Activated CD8-positive, alpha-beta T cell treated with anti-CD3 and anti-CD28 coated beads for 36 hours (primary cell): ENCODE measurements at regions not wholly inside any gene's neighbourhood (a gene's known extent, or its start where the extent isn't known, plus 50 kb on each side); places are given as distances from the start of the nearest gene placed in this dataset.
"Not testable (repeated sequence)": the region's sequence is repeated elsewhere in the genome, so short reads cannot be mapped to it uniquely, and the experiment has no call there.

Experiments used
- ATAC-seq: fragments of 200-7000 bp; cut with Tn5 transposase; one replicate; pipeline ENCODE4 v1.10.0; 2021; ENCODE audit warnings: mild to moderate bottlenecking, moderate library complexity
- CTCF ChIA-PET: fragments of 350-600 bp; sonication (Branson Sonifier 250); formaldehyde crosslinking; loops from one replicate; lab custom pipeline; 2021; ENCODE audit warnings: antibody characterized with exemption; lab: Charles Lee
- POLR2A ChIA-PET: fragments of 350-600 bp; sonication (Branson Sonifier 250); formaldehyde crosslinking; loops from one replicate; lab custom pipeline; 2021; ENCODE audit warnings: antibody characterized with exemption; lab: Charles Lee
- DNase-seq: peaks from one replicate; pipeline ENCODE4 v3.0.0-alpha.2; 2020
- H3K27ac Mint-ChIP-seq: one replicate; pipeline ENCODE4 v1.8.0; 2021; ENCODE audit warnings: mild to moderate bottlenecking, mixed read lengths
- H3K27me3 Mint-ChIP-seq: one replicate; pipeline ENCODE4 v1.8.0; 2021; ENCODE audit warnings: mixed read lengths
- H3K36me3 Mint-ChIP-seq: one replicate; pipeline ENCODE4 v1.8.0; 2021; ENCODE audit warnings: low read depth, mixed read lengths
- H3K4me1 Mint-ChIP-seq: one replicate; pipeline ENCODE4 v1.8.0; 2021; ENCODE audit warnings: low read depth, mixed read lengths
- H3K4me3 Mint-ChIP-seq: one replicate; pipeline ENCODE4 v1.8.0; 2021; ENCODE audit warnings: mild to moderate bottlenecking, moderate library complexity, mixed read lengths
- H3K9me3 Mint-ChIP-seq: one replicate; pipeline ENCODE4 v1.8.0; 2021; ENCODE audit warnings: mixed read lengths
- CTCF ChIP-seq: fragments of 200-600 bp; IDR thresholded peaks from one replicate; pipeline ENCODE4 v1.8.0; 2022; ENCODE audit warnings: antibody characterized with exemption, mild to moderate bottlenecking
- intact Hi-C: fragments of 100-400 bp; cut with micrococcal nuclease; formaldehyde crosslinking; loops from one replicate; pipeline ENCODE4 v1.10.0; 2022

- ChIA-PET CTCF (interaction anchor here (1.2 kb wide), 2 partner anchors 9 to 385 kb away, joined by 3 read pairs; no protein-coding TSS in a partner anchor), POLR2A (no interaction called here)
- Mint-ChIP-seq H3K4me3 (no peak overlapping the region), H3K27me3 (peaks cover 6% of the 10 kb centered on the region), H3K9me3 (peaks cover 5% of the 10 kb centered on the region), H3K27ac (no peak overlapping the region), H3K36me3 (no peaks in the 10 kb centered on the region), H3K4me1 (peaks cover 2% of the 10 kb centered on the region)
- DNase-seq (no peak), ATAC-seq (no peak)
- intact Hi-C loops = no loop called here
- TF ChIP-seq CTCF = no peak
Observed at GRCh38 chr13:44869167-44869566, 120.1 kb downstream of the NUFIP1 start.

GRCh38 chr13:44868397-44868796 lies 120.9 kb downstream of the NUFIP1 start:
- no peak for TF ChIP-seq CTCF
- ChIA-PET CTCF (interaction anchor here (0.9 to 1.2 kb wide), 3 partner anchors 10 to 384 kb away, joined by 3 read pairs; no protein-coding TSS in a partner anchor), POLR2A (no interaction called here)
- DNase-seq (peak; percentile 45), ATAC-seq (peak; percentile 49)
- H3K36me3 Mint-ChIP-seq = no peaks in the 10 kb centered on the region
- intact Hi-C loops = no loop called here
- H3K4me3 Mint-ChIP-seq = no peak overlapping the region
- H3K9me3 Mint-ChIP-seq = peaks cover 5% of the 10 kb centered on the region
- no peak overlapping the region for H3K27ac Mint-ChIP-seq
- peaks cover 6% of the 10 kb centered on the region for H3K27me3 Mint-ChIP-seq
- peaks cover 2% of the 10 kb centered on the region for H3K4me1 Mint-ChIP-seq

GRCh38 chr13:44867825-44868224 lies 121.4 kb downstream of the NUFIP1 start:
- Mint-ChIP-seq H3K9me3 (peaks cover 5% of the 10 kb centered on the region), H3K4me3 (no peak overlapping the region)
- intact Hi-C loops = no loop called here

GRCh38 chr13:44866411-44866911 lies 122.8 kb downstream of the NUFIP1 start:
- Mint-ChIP-seq H3K36me3 (no peaks in the 10 kb centered on the region), H3K4me3 (no peak overlapping the region), H3K27ac (no peak overlapping the region), H3K27me3 (peaks cover 4% of the 10 kb centered on the region), H3K9me3 (peaks cover 5% of the 10 kb centered on the region), H3K4me1 (peaks cover 2% of the 10 kb centered on the region)
- CTCF ChIA-PET = interaction anchor here (1.0 kb wide), 1 partner anchor 16 kb away, joined by 3 read pairs; no protein-coding TSS in a partner anchor
- POLR2A ChIA-PET = no interaction called here
- TF ChIP-seq CTCF = no peak
- ATAC-seq = no peak
- DNase-seq = no peak
- intact Hi-C loops = no loop called here

More at GRCh38 chr13:44867825-44868224, 121.4 kb downstream of the NUFIP1 start:
- Mint-ChIP-seq H3K4me1 (peaks cover 2% of the 10 kb centered on the region), H3K36me3 (no peaks in the 10 kb centered on the region), H3K27me3 (peaks cover 6% of the 10 kb centered on the region), H3K27ac (no peak overlapping the region)
- no peak for DNase-seq
- TF ChIP-seq CTCF = no peak
- ChIA-PET POLR2A (no interaction called here), CTCF (interaction anchor here (0.9 to 1.2 kb wide), 2 partner anchors 10 to 12 kb away, joined by 3 read pairs; no protein-coding TSS in a partner anchor)
- ATAC-seq = no peak

- TF ChIP-seq CTCF = no peak
- CTCF ChIA-PET = no interaction called here
Observed at GRCh38 chr13:44865722-44866410, 123.4 kb downstream of the NUFIP1 start.

GRCh38 chr13:44863641-44864040 lies 125.6 kb downstream of the NUFIP1 start:
- CTCF ChIA-PET, H3K36me3 Mint-ChIP-seq, POLR2A ChIA-PET, ATAC-seq, H3K9me3 Mint-ChIP-seq, H3K4me1 Mint-ChIP-seq, H3K27ac Mint-ChIP-seq, intact Hi-C loops, H3K4me3 Mint-ChIP-seq, DNase-seq: not testable (repeated sequence)
- H3K27me3 Mint-ChIP-seq = peaks cover 11% of the 10 kb centered on the region

More at GRCh38 chr13:44865722-44866410, 123.4 kb downstream of the NUFIP1 start:
- ATAC-seq (no peak), DNase-seq (no peak)
- H3K27me3 Mint-ChIP-seq = peaks cover 4% of the 10 kb centered on the region
- no peaks in the 10 kb centered on the region for H3K36me3 Mint-ChIP-seq
- POLR2A ChIA-PET = no interaction called here
- peaks cover 5% of the 10 kb centered on the region for H3K9me3 Mint-ChIP-seq
- no peak overlapping the region for H3K27ac Mint-ChIP-seq
- intact Hi-C loops = no loop called here
- H3K4me1 Mint-ChIP-seq = peaks cover 2% of the 10 kb centered on the region
- H3K4me3 Mint-ChIP-seq = no peak overlapping the region
